ENCODE measurements at regions not wholly inside any gene's neighbourhood (a gene's known extent, or its start where the extent isn't known, plus 50 kb on each side); places are given as distances from the start of the nearest gene placed in this dataset.

- no peak for TF ChIP-seq POLR2A (IDR thresholded peaks at IDR 0.05; ENCODE audit: low read depth, low read length)
- no peak for TF ChIP-seq POLR2AphosphoS5 (IDR thresholded peaks at IDR 0.05; ENCODE audit: low read depth, low read length)
- TF ChIP-seq TAF1 (IDR thresholded peaks at IDR 0.05; ENCODE audit: borderline replicate concordance, low read depth, low read length), result no peak
Measured at GRCh38 chr20:50420380-50420779, 89.8 kb upstream of the PTPN1 start.

All from GM12892 (cell line).